Neural progenitor cell (in vitro differentiated cells): ENCODE measurements at regions not wholly inside any gene's neighbourhood (a gene's known extent, or its start where the extent isn't known, plus 50 kb on each side); places are given as distances from the start of the nearest gene placed in this dataset.

Source experiments
- DNase-seq: peaks from one replicate; pipeline ENCODE4 v3.0.0-alpha.2; 2016; ENCODE audit warnings: low spot score
- H2AFZ ChIP-seq: fragments of 200-600 bp; sonication (generic); replicated peaks from 2 replicates; pipeline ENCODE4 v1.6.1; 2016; ENCODE audit warnings: antibody characterized with exemption
- H3F3A ChIP-seq: fragments of 200-600 bp; sonication (generic); 2 replicates; pipeline ENCODE4 v1.6.1; 2016; ENCODE audit warnings: antibody characterized with exemption, low read depth
- H3K27ac ChIP-seq: fragments of 200-600 bp; sonication (generic); 2 replicates; pipeline ENCODE4 v1.5.1; 2016; ENCODE audit warnings: mild to moderate bottlenecking
- H3K27me3 ChIP-seq: fragments of 200-600 bp; sonication (generic); 2 replicates; pipeline ENCODE4 v1.6.1; 2016; ENCODE audit warnings: mild to moderate bottlenecking, moderate library complexity
- H3K36me3 ChIP-seq: fragments of 200-600 bp; sonication (generic); 2 replicates; pipeline ENCODE4 v1.5.1; 2016
- H3K4me1 ChIP-seq: fragments of 200-600 bp; sonication (generic); 2 replicates; pipeline ENCODE4 v1.6.1; 2016; ENCODE audit warnings: mixed run types
- H3K4me2 ChIP-seq: fragments of 200-600 bp; sonication (generic); 2 replicates; pipeline ENCODE4 v1.6.1; 2016
- H3K4me3 ChIP-seq: fragments of 200-600 bp; sonication (generic); 2 replicates; pipeline ENCODE4 v1.5.1; 2016
- H3K79me2 ChIP-seq: fragments of 200-600 bp; sonication (generic); 2 replicates; pipeline ENCODE4 v1.6.1; 2016; ENCODE audit warnings: low read depth
- H3K9ac ChIP-seq: fragments of 200-600 bp; sonication (generic); 2 replicates; pipeline ENCODE4 v1.6.1; 2016
- H3K9me3 ChIP-seq: fragments of 200-600 bp; sonication (generic); 2 replicates; pipeline ENCODE4 v1.5.1; 2016; ENCODE audit warnings: low read depth
- H4K20me1 ChIP-seq: fragments of 200-600 bp; sonication (generic); 2 replicates; pipeline ENCODE4 v1.6.1; 2016; ENCODE audit warnings: low read depth
- H3K27ac Mint-ChIP-seq: 3 replicates; pipeline ENCODE4 v1.8.0; 2021; ENCODE audit warnings: mixed read lengths
- H3K27me3 Mint-ChIP-seq: 2 replicates; pipeline ENCODE4 v1.8.0; 2022; ENCODE audit warnings: low read depth, mild to moderate bottlenecking, inconsistent platforms, moderate library complexity, mixed read lengths; ENCODE audit not compliant: insufficient read depth
- H3K36me3 Mint-ChIP-seq: 3 replicates; pipeline ENCODE4 v1.8.0; 2021; ENCODE audit warnings: mixed read lengths
- H3K4me1 Mint-ChIP-seq: 3 replicates; pipeline ENCODE4 v1.8.0; 2021; ENCODE audit warnings: mixed read lengths
- H3K4me3 Mint-ChIP-seq: 3 replicates; pipeline ENCODE4 v1.8.0; 2021; ENCODE audit warnings: mild to moderate bottlenecking, moderate library complexity, mixed read lengths
- H3K9me3 Mint-ChIP-seq: 3 replicates; pipeline ENCODE4 v1.8.0; 2020; ENCODE audit warnings: mixed read lengths
- CTCF ChIP-seq: fragments of 200-600 bp; sonication (generic); IDR thresholded peaks from 2 replicates; pipeline ENCODE4 v1.5.1; 2017; ENCODE audit warnings: antibody characterized with exemption, mild to moderate bottlenecking
- EZH2 ChIP-seq: fragments of 200-600 bp; sonication (generic); IDR thresholded peaks from 2 replicates; pipeline ENCODE4 v1.6.1; 2017; ENCODE audit warnings: antibody characterized with exemption, mild to moderate bottlenecking, moderate library complexity
- EZH2phosphoT487 ChIP-seq: fragments of 200-600 bp; sonication (generic); IDR thresholded peaks from 2 replicates; pipeline ENCODE4 v1.6.1; 2017; ENCODE audit warnings: antibody characterized with exemption

GRCh38 chr16:5681966-5682365, 584.4 kb upstream of the EEF2KMT start:
- Histone ChIP-seq H3K9ac (no peak overlapping the region), H4K20me1 (peaks cover 10% of the 10 kb centered on the region), H3K79me2 (no peaks in the 10 kb centered on the region), H3K4me2 (no peak overlapping the region), H3K27me3 (no peaks in the 10 kb centered on the region), H2AFZ (no peak overlapping the region), H3F3A (no peaks in the 10 kb centered on the region), H3K4me3 (no peak overlapping the region), H3K36me3 (no peaks in the 10 kb centered on the region), H3K4me1 (no peaks in the 10 kb centered on the region), H3K9me3 (no peaks in the 10 kb centered on the region), H3K27ac (no peak overlapping the region)
- Mint-ChIP-seq H3K36me3 (no peaks in the 10 kb centered on the region), H3K9me3 (no peaks in the 10 kb centered on the region), H3K4me1 (no peaks in the 10 kb centered on the region), H3K27me3 (peaks cover 5% of the 10 kb centered on the region), H3K27ac (no peak overlapping the region), H3K4me3 (no peak overlapping the region)
- TF ChIP-seq CTCF (no peak), EZH2 (no peak), EZH2phosphoT487 (no peak)
- DNase-seq: no peak

- Histone ChIP-seq H3F3A (no peaks in the 10 kb centered on the region), H3K9ac (no peak overlapping the region), H4K20me1 (peaks cover 10% of the 10 kb centered on the region), H3K27me3 (no peaks in the 10 kb centered on the region), H3K36me3 (no peaks in the 10 kb centered on the region), H3K9me3 (no peaks in the 10 kb centered on the region), H3K4me2 (no peak overlapping the region), H2AFZ (no peak overlapping the region), H3K4me1 (no peaks in the 10 kb centered on the region), H3K27ac (no peak overlapping the region), H3K79me2 (no peaks in the 10 kb centered on the region), H3K4me3 (no peak overlapping the region)
- H3K27me3 Mint-ChIP-seq: peaks cover 4% of the 10 kb centered on the region
- H3K9me3 Mint-ChIP-seq: no peaks in the 10 kb centered on the region
- H3K4me3 Mint-ChIP-seq: no peak overlapping the region
- no peak overlapping the region for H3K27ac Mint-ChIP-seq
- H3K4me1 Mint-ChIP-seq: no peaks in the 10 kb centered on the region
- no peak for TF ChIP-seq EZH2
- no peak for TF ChIP-seq CTCF
- no peak for TF ChIP-seq EZH2phosphoT487
- peak; percentile 83 for DNase-seq
- H3K36me3 Mint-ChIP-seq: no peaks in the 10 kb centered on the region
Measured at GRCh38 chr16:5678371-5678770, 580.8 kb upstream of the EEF2KMT start.

- H3K4me1 ChIP-seq: no peaks in the 10 kb centered on the region
- no peak overlapping the region for H3K9ac ChIP-seq
- H3K4me2 ChIP-seq: no peak overlapping the region
- DNase-seq: no peak
- no peaks in the 10 kb centered on the region for H3K79me2 ChIP-seq
- Mint-ChIP-seq H3K36me3 (no peaks in the 10 kb centered on the region), H3K9me3 (no peaks in the 10 kb centered on the region), H3K27me3 (peaks cover 2% of the 10 kb centered on the region), H3K4me3 (no peak overlapping the region), H3K4me1 (no peaks in the 10 kb centered on the region), H3K27ac (no peak overlapping the region)
- TF ChIP-seq EZH2phosphoT487 (no peak), CTCF (no peak), EZH2 (no peak)
- H4K20me1 ChIP-seq: no peaks in the 10 kb centered on the region
- H3K36me3 ChIP-seq: no peaks in the 10 kb centered on the region
- H3K9me3 ChIP-seq: no peaks in the 10 kb centered on the region
- H3K4me3 ChIP-seq: no peak overlapping the region
- no peaks in the 10 kb centered on the region for H3F3A ChIP-seq
- H3K27me3 ChIP-seq: no peaks in the 10 kb centered on the region
- no peak overlapping the region for H3K27ac ChIP-seq
- no peak overlapping the region for H2AFZ ChIP-seq
Measured at GRCh38 chr16:5671421-5671820, 573.8 kb upstream of the EEF2KMT start.

- no peaks in the 10 kb centered on the region for H4K20me1 ChIP-seq
- Mint-ChIP-seq H3K27me3 (peaks cover 4% of the 10 kb centered on the region), H3K4me3 (no peak overlapping the region), H3K4me1 (no peaks in the 10 kb centered on the region), H3K9me3 (no peaks in the 10 kb centered on the region), H3K36me3 (no peaks in the 10 kb centered on the region), H3K27ac (no peak overlapping the region)
- no peaks in the 10 kb centered on the region for H3K27me3 ChIP-seq
- no peak overlapping the region for H2AFZ ChIP-seq
- DNase-seq: no peak
- H3K9ac ChIP-seq: no peak overlapping the region
- no peaks in the 10 kb centered on the region for H3K9me3 ChIP-seq
- H3K79me2 ChIP-seq: no peaks in the 10 kb centered on the region
- H3K36me3 ChIP-seq: no peaks in the 10 kb centered on the region
- H3K4me1 ChIP-seq: no peaks in the 10 kb centered on the region
- no peak overlapping the region for H3K4me3 ChIP-seq
- no peak overlapping the region for H3K27ac ChIP-seq
- no peak overlapping the region for H3K4me2 ChIP-seq
- TF ChIP-seq EZH2phosphoT487 (no peak), CTCF (no peak), EZH2 (no peak)
- no peaks in the 10 kb centered on the region for H3F3A ChIP-seq
Measured at GRCh38 chr16:5670198-5670597, 572.6 kb upstream of the EEF2KMT start.
